Activated T-cell treated with anti-CD3 and anti-CD28 coated beads for 48 hours (primary cell): ENCODE measurements at regions not wholly inside any gene's neighbourhood (a gene's known extent, or its start where the extent isn't known, plus 50 kb on each side); places are given as distances from the start of the nearest gene placed in this dataset.
"Not testable (repeated sequence)": the region's sequence is repeated elsewhere in the genome, so short reads cannot be mapped to it uniquely, and the experiment has no call there.

Source experiments
- DNase-seq: peaks from one replicate; pipeline ENCODE4 v3.0.0-alpha.2; 2020; ENCODE audit warnings: low read depth

DNA sequence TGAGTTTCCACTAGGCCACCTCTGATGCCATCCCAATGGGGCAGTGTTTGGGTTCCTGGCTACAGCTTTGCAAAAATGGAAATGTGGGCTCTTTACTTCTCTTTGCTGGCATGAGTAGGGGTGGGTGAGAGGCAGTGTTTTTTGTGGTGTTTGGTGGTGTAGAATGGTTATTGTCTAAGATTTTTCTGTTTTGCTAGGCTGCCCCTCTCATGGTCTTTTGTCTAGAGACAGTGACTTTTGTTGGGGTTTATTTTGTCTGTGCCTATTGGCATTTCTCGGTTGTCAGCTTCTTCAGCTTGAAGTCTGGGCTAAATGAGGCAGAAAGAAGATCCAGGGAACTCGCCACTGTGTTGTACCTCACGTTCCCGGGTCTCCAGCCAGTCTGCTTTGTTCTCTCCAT lies 112.1 kb downstream of the CENPF start:
- no peak for DNase-seq

DNA sequence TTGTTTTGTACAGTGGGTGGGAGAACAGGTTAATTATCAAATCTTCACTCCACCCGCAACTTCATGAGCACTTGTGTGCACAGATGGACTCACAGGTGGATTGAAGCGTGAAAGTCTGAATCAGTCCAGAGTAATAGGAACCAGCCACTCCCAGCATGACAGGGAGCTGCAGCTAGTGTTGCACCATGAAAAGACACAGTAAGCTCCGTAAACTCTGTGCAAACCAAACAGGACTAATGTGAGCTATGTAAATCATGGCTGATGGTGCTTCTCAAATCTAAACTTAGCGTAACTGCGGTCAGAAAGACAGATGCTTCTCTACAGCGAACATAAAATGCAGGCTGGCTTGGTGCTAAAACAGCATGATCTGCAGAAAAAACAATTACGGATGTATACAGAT lies 114.4 kb downstream of the CENPF start:
- no peak for DNase-seq

- no peak for DNase-seq
Observed at GRCh38 chr1:214718724-214719123, 115.7 kb downstream of the CENPF start.

DNA sequence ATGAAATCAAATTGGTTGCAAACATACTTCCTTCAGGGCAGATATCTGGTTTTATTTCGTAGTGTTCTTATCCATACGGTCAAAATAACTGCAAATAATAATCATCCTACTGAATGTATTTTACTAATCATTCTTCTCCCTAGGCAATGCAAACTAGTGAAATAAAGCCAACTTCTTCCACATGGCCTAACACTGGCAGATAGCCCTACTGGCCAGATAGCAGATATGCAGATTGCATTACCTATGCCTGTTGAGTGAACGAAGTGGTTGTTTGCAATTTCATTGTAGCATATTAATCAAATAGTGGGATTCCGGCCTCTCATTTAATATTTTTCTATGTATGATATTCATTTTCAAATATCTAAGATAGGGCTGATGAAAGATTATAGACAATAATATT lies 116.2 kb downstream of the CENPF start:
- no peak for DNase-seq

- DNase-seq, result no peak
Observed at GRCh38 chr1:214720561-214720960, 117.6 kb downstream of the CENPF start.

GRCh38 chr1:214727274-214727673 lies 124.3 kb downstream of the CENPF start:
- no peak for DNase-seq

DNA sequence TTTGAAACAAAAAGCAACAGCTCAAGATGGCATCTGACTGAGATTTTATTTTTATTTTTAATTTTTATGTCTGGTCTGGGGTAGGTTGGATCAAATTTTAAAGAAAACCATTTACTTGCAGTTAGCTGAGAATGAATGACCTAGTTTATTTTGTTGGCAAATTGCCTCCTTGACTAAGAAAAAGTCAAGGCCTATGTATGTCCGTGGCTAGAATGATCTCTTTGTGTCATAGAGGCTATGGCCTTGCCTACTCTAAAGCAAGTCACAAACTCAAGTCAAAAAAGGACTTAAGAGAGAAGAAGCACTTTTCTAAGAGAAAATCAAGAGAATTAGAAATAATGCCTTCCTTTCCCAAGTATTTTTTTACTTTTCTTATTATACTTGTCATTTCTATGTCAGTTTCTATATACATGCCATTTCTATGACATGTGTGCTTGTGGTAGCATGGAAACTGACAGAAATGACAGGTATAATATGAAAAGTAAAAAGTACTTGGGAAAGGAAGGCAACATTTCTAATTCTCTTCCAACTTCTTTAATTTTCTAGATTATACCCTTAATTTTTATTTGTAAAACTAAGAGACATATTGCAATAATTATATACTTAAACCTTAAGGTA lies 136.7 kb downstream of the CENPF start:
- DNase-seq, result no peak

GRCh38 chr1:214740471-214740870 lies 137.5 kb downstream of the CENPF start:
- DNase-seq, result no peak

- no peak for DNase-seq
Observed at GRCh38 chr1:214747050-214747635, 144.1 kb downstream of the CENPF start.

- no peak for DNase-seq
Observed at GRCh38 chr1:214753236-214753852, 150.3 kb downstream of the CENPF start.

- no peak for DNase-seq
Observed at GRCh38 chr1:214761030-214761429, 158.0 kb downstream of the CENPF start.

GRCh38 chr1:214762902-214763301 lies 159.9 kb downstream of the CENPF start:
- DNase-seq, result no peak

DNA sequence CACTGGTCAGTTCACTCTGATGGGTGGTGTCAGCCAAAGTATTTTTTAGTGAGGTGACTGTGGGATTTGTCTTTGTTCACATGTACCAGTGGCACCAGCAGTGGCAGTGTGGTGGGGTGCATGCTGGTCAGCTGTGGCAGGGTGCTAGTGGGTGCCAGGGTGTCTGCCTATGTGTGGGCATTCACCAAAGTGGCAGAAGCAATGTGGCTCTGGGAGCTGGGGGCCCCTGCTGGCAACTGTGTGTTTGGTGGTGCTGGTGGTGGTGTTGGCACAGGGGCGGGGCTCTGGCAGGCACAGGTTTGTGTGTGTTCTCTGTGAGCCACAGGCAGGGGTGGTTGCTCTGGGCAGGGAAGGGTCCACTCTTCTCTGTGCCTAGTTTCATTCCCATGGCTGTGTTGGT lies 161.5 kb downstream of the CENPF start:
- no peak for DNase-seq

- no peak for DNase-seq
Observed at GRCh38 chr1:214767221-214767620, 164.2 kb downstream of the CENPF start.

- DNase-seq, result not testable (repeated sequence)
Observed at GRCh38 chr1:214769666-214770065, 166.7 kb downstream of the CENPF start.

DNA sequence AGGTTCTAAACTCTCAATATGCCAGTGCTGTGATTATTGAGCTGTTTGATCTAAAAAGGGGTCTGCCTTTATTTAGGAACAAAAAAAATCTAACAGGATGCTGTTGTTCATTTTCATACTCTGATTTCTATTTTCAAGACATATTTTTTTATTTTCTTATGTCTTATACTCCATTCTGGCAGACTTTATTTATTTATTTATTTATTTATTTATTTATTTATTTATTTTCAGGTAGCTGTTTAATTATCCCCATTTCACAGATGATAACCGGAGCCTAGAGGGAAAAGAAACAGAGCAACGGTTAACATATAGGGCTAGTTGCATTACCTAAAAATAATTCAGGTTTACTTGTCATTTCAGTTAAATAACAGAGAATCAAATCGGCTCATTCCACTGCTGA lies 174.4 kb downstream of the CENPF start:
- DNase-seq, result no peak

DNA sequence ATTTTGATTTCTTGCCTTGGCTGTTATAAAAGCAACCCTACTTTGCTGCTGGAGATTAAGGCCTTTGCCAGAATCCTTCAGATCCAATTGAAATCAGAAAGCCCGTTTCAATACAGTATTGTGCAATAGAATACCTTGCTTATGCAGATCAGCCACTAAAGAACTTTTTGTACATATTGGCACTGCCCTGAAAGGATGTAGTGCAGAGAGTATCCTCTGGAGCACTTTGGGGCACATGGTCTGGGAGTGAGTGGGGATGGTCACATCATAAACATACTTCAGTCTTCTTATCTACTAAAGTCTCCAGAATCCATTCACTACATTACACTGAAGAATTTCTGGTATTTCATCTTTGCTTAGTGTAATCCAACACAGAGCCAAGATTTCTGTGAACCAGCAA lies 189.0 kb downstream of the CENPF start:
- DNase-seq, result no peak

GRCh38 chr1:214792527-214793186 lies 189.7 kb downstream of the CENPF start:
- DNase-seq, result no peak

GRCh38 chr1:214793708-214794107 lies 190.7 kb downstream of the CENPF start:
- no peak for DNase-seq

GRCh38 chr1:214801191-214801590 lies 198.2 kb downstream of the CENPF start:
- DNase-seq, result no peak

DNA sequence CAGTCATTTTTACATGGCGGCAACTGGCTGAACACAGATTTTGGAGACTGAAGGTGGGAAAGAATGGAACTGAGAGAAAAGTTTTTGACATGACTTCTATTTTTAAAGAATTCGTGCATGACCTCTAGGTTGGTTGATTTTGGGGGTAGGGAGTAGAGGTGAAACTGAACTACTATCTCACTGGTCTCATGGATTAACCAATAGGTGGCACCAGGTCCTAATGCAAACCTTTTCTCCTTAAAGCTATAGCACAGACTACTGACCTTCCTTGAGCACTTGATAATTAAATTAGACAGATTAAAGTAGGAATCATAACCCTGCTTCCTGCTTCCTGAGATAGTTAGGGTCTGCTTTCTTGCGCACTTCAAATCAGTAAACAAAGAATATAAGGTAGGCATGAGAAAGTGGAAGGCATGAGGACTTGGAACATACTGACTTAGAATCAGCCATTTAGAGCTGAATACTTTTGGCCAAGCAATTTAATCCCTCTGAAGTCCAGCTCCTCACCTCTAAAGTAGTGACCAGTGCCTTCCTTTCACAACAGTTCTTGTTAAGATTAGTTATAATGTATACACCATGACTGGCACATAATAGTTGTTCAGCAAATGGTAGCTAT lies 206.0 kb downstream of the CENPF start:
- no peak for DNase-seq

- no peak for DNase-seq
Observed at GRCh38 chr1:214816603-214817002, 213.6 kb downstream of the CENPF start.
